Vagina (tissue), 2 donors: ENCODE measurements at regions not wholly inside any gene's neighbourhood (a gene's known extent, or its start where the extent isn't known, plus 50 kb on each side); places are given as distances from the start of the nearest gene placed in this dataset.

Experiments
- CTCF ChIP-seq, 3 experiments: fragments of 450-650 bp in 2 of 3; fragments of 200-600 bp in 1 of 3; sonication (generic) in 1 of 3; IDR thresholded peaks; one replicate each; pipeline ENCODE4 v1.5.1; 2017 to 2019; ENCODE audit warnings: antibody characterized with exemption in 3 of 3, mild to moderate bottlenecking in 2 of 3, moderate library complexity in 2 of 3
- POLR2AphosphoS5 ChIP-seq, 2 donors: sonication (generic); formaldehyde crosslinking; IDR thresholded peaks; one replicate each; pipeline ENCODE4 v1.9.0; 2017; ENCODE audit warnings: antibody characterized with exemption in 2 of 2, mild to moderate bottlenecking in 2 of 2, low read depth in 1 of 2; ENCODE audit not compliant: insufficient read depth in 1 of 2

- TF ChIP-seq CTCF (IDR thresholded peaks at IDR 0.05) (no peak), POLR2AphosphoS5 (IDR thresholded peaks at IDR 0.05; ENCODE audit: insufficient read depth in 1 of 2, low read depth in 1 of 2) (no peak)
Measured at GRCh38 chr12:16675438-16675837, 69.5 kb upstream of the LMO3 start.
